ENCODE measurements at regions not wholly inside any gene's neighbourhood (a gene's known extent, or its start where the extent isn't known, plus 50 kb on each side); places are given as distances from the start of the nearest gene placed in this dataset.

- Histone ChIP-seq H4K20me1 (ENCODE audit: low read length) (no peaks in the 10 kb centered on the region), H3K4me3 (ENCODE audit: low read length) (no peak overlapping the region), H3F3A (ENCODE audit: low read length, unreplicated experiment) (no peaks in the 10 kb centered on the region), H3K36me3 (ENCODE audit: low read depth, low read length) (no peaks in the 10 kb centered on the region), H3K27me3 (ENCODE audit: low read length) (peaks cover 7% of the 10 kb centered on the region; the same call in 1 of the 2 replicates), H3K27ac (ENCODE audit: low read length) (no peak overlapping the region), H3K4me1 (ENCODE audit: insufficient read depth, low read length) (no peaks in the 10 kb centered on the region), H3K79me2 (ENCODE audit: low read length) (no peaks in the 10 kb centered on the region), H3K4me2 (ENCODE audit: low read length) (no peak overlapping the region), H2AFZ (ENCODE audit: low read length) (no peak overlapping the region), H3K9ac (ENCODE audit: low read length) (no peak overlapping the region), H3K9me3 (ENCODE audit: low read length) (no peaks in the 10 kb centered on the region), H3K9me2 (replicated peaks; ENCODE audit: low read length) (no peaks in the 10 kb centered on the region)
- DNase-seq (no peak), ATAC-seq (no peak)
- no TSS peak for BruUV-seq (replicated peaks)
- ChIA-PET POLR2A (ENCODE audit: unreplicated experiment) (interaction anchor here (0.6 kb wide), 1 partner anchor 11 kb away, joined by 3 read pairs; no protein-coding TSS in a partner anchor), CTCF (no interaction called here)
- TF ChIP-seq EZH2 (IDR thresholded peaks at IDR 0.05; ENCODE audit: low read length, unreplicated experiment) (no peak), EZH2phosphoT487 (IDR thresholded peaks at IDR 0.05; ENCODE audit: borderline replicate concordance, low read length) (no peak), CTCF (conservative IDR thresholded peaks at IDR 0.05; ENCODE audit: low read depth, low read length) (no peak)
- intact Hi-C loops (cut with micrococcal nuclease): no loop called here
Measured at GRCh38 chr2:199108056-199108455, 349.7 kb downstream of the SATB2 start.

DNA sequence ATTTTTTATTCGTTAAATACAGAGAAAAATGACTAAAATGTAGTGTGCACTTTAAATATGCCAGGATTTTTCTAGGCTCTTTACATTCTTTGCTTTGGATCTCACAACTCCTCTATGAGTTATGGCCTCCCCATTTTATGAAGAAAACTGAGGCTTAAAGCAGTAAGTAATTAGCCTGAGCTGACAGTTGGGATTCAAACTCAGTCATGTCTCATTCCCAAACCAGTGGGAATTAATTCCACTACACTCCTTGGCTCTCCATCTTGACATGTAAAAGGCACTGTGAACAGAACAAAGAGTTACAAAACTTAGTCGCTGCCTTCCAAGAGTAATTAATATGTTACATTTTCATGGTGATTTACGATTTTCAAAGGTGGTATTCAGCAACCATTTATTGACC is 351.9 kb downstream of the SATB2 start:
- no peak overlapping the region for H2AFZ ChIP-seq (ENCODE audit: low read length)
- H3K27me3 ChIP-seq (ENCODE audit: low read length): peaks cover 12% of the 10 kb centered on the region; the same call in 1 of the 2 replicates
- no peaks in the 10 kb centered on the region for H3K36me3 ChIP-seq (ENCODE audit: low read depth, low read length)
- BruUV-seq (replicated peaks): no TSS peak
- DNase-seq (no peak), ATAC-seq (no peak)
- no peak overlapping the region for H3K9ac ChIP-seq (ENCODE audit: low read length)
- no peaks in the 10 kb centered on the region for H3F3A ChIP-seq (ENCODE audit: low read length, unreplicated experiment)
- no peak overlapping the region for H3K4me2 ChIP-seq (ENCODE audit: low read length)
- ChIA-PET CTCF (no interaction called here), POLR2A (ENCODE audit: unreplicated experiment) (no interaction called here)
- no peaks in the 10 kb centered on the region for H4K20me1 ChIP-seq (ENCODE audit: low read length)
- H3K4me3 ChIP-seq (ENCODE audit: low read length): no peak overlapping the region
- H3K4me1 ChIP-seq (ENCODE audit: insufficient read depth, low read length): no peaks in the 10 kb centered on the region
- no peaks in the 10 kb centered on the region for H3K79me2 ChIP-seq (ENCODE audit: low read length)
- H3K9me2 ChIP-seq (replicated peaks; ENCODE audit: low read length): no peaks in the 10 kb centered on the region
- intact Hi-C loops (cut with micrococcal nuclease): no loop called here
- H3K27ac ChIP-seq (ENCODE audit: low read length): no peak overlapping the region
- H3K9me3 ChIP-seq (ENCODE audit: low read length): no peaks in the 10 kb centered on the region
- TF ChIP-seq EZH2 (IDR thresholded peaks at IDR 0.05; ENCODE audit: low read length, unreplicated experiment) (no peak), CTCF (conservative IDR thresholded peaks at IDR 0.05; ENCODE audit: low read depth, low read length) (no peak), EZH2phosphoT487 (IDR thresholded peaks at IDR 0.05; ENCODE audit: borderline replicate concordance, low read length) (no peak)

GRCh38 chr2:199101487-199101886 is 356.3 kb downstream of the SATB2 start:
- H2AFZ ChIP-seq (ENCODE audit: low read length): no peak overlapping the region
- no peaks in the 10 kb centered on the region for H3K79me2 ChIP-seq (ENCODE audit: low read length)
- BruUV-seq (replicated peaks): no TSS peak
- no peak overlapping the region for H3K4me3 ChIP-seq (ENCODE audit: low read length)
- no peak for TF ChIP-seq CTCF (conservative IDR thresholded peaks at IDR 0.05; ENCODE audit: low read depth, low read length)
- no peak for TF ChIP-seq EZH2 (IDR thresholded peaks at IDR 0.05; ENCODE audit: low read length, unreplicated experiment)
- TF ChIP-seq EZH2phosphoT487 (IDR thresholded peaks at IDR 0.05; ENCODE audit: borderline replicate concordance, low read length): no peak
- H3F3A ChIP-seq (ENCODE audit: low read length, unreplicated experiment): no peaks in the 10 kb centered on the region
- no peaks in the 10 kb centered on the region for H4K20me1 ChIP-seq (ENCODE audit: low read length)
- ATAC-seq (no peak), DNase-seq (no peak)
- intact Hi-C loops (cut with micrococcal nuclease): no loop called here
- H3K27ac ChIP-seq (ENCODE audit: low read length): no peak overlapping the region
- H3K9ac ChIP-seq (ENCODE audit: low read length): no peak overlapping the region
- H3K4me2 ChIP-seq (ENCODE audit: low read length): no peak overlapping the region
- no peaks in the 10 kb centered on the region for H3K4me1 ChIP-seq (ENCODE audit: insufficient read depth, low read length)
- no peaks in the 10 kb centered on the region for H3K9me2 ChIP-seq (replicated peaks; ENCODE audit: low read length)
- CTCF ChIA-PET: no interaction called here
- H3K36me3 ChIP-seq (ENCODE audit: low read depth, low read length): no peaks in the 10 kb centered on the region
- no peaks in the 10 kb centered on the region for H3K9me3 ChIP-seq (ENCODE audit: low read length)
- H3K27me3 ChIP-seq (ENCODE audit: low read length): peaks cover 6% of the 10 kb centered on the region; the same call in 1 of the 2 replicates
- POLR2A ChIA-PET (ENCODE audit: unreplicated experiment): no interaction called here

Data from PC-3 (cell line).